ENCODE measurements at regions not wholly inside any gene's neighbourhood (a gene's known extent, or its start where the extent isn't known, plus 50 kb on each side); places are given as distances from the start of the nearest gene placed in this dataset.
"Not testable (repeated sequence)": the region's sequence is repeated elsewhere in the genome, so short reads cannot be mapped to it uniquely, and the experiment has no call there.

GRCh38 chr7:69196593-69196992 lies 401.7 kb upstream of the AUTS2 start:
- DNase-seq (ENCODE audit: low read depth in 2 of 2, low spot score in 1 of 2): no peak

DNA sequence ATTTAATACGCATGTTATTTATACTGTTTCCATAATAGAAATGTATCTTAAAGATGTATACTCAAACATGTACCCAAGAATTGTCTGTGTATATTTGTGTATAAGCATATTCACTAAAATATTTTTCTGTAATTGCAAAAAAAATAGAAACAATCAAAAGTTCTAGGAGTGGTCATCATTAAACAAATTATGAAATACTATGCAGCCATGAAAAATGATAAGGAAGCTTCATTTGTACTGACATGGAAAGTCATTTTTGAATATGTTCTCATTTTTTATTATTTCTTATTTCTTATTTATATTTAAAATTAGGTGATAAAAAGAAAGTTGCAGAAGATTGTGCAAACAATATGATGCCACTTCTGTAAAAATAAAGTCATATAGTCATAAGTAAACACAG lies 400.0 kb upstream of the AUTS2 start:
- no peak for DNase-seq (ENCODE audit: low read depth in 2 of 2, low spot score in 1 of 2)

GRCh38 chr7:69199041-69199440 lies 399.2 kb upstream of the AUTS2 start:
- no peak for DNase-seq (ENCODE audit: low read depth in 2 of 2, low spot score in 1 of 2)

DNA sequence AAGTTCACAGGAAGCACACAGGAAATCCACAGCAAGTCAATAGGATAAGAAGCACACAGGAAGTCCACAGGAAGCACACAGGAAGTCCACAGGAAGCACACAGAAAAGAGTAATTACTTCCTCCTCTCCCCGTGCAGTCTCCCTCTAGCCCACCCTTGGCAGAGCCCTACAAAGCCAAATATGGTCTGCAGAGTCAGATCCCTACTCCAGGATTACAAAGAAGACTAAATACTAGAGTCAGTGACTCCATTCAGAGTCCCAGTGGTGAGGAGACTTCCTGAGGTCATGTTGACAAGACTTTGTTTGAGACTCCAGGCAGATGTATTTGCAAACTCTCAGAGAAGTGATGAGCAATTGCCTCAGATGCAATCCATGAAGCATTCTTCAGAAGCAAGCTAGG lies 398.6 kb upstream of the AUTS2 start:
- no peak for DNase-seq (ENCODE audit: low read depth in 2 of 2, low spot score in 1 of 2)

GRCh38 chr7:69203871-69204270 lies 394.4 kb upstream of the AUTS2 start:
- no peak for DNase-seq (ENCODE audit: low read depth in 2 of 2, low spot score in 1 of 2)

DNA sequence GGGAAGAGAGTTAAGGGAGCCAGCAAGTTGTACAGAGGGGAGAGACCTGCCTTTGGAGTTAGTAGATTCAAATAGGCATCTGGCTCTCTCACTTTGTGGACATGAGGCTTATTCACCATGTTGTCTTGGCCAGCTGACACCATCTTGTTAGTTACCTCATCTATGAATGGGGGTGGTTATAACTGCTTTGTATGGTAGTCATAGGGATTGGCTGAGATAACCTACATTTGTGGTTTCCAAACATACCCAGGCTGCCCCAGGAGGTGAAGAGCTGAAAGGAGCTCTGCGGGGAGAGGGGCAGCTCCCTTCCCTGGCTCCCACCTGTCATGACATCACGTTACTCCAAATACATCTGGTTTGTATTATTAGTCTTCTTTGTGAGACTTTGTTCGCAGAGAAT lies 393.3 kb upstream of the AUTS2 start:
- DNase-seq (ENCODE audit: low read depth in 2 of 2, low spot score in 1 of 2): no peak

- DNase-seq (ENCODE audit: low read depth in 2 of 2, low spot score in 1 of 2): no peak
Measured at GRCh38 chr7:69205581-69205980, 392.7 kb upstream of the AUTS2 start.

DNA sequence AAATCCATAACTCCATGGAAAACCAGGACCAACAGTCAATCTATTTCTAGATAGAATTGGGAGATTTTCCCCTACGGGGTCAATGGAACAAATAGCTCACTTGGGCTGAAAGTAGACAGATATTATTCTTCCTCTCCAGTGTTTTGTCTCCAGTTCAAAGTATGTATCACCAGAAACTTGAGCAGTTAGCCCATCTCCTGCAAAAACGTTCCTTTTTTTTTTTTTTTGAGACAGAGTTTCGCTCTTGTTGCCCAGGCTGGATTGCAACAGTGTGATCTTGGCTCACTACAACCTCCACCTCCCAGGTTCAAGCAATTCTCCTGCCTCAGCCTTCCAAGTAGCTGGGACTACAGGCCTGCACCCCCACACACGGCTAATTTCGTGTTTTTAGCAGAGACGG lies 390.0 kb upstream of the AUTS2 start:
- no peak for DNase-seq (ENCODE audit: low read depth in 2 of 2, low spot score in 1 of 2)

DNA sequence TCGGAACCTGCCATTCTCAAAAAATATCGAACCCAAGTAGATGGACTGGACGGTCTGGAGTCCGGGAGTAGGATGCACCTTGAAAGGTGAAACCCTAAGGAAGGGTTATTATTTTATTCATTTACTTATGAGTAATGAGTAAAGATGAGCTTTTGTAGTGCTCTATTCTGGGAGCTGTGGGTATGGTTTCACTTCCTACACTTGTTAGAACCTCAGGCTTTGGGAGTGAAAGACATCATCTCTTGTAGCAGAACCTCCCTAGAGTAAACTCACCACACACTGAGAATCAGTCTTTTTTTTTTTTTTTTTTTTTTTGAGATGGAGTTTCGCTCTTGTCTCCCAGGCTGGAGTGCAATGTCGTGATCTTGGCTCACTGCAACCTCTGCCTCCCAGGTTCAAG lies 389.4 kb upstream of the AUTS2 start:
- no peak for DNase-seq (ENCODE audit: low read depth in 2 of 2, low spot score in 1 of 2)

GRCh38 chr7:69211336-69211735 lies 386.9 kb upstream of the AUTS2 start:
- DNase-seq (ENCODE audit: low read depth in 2 of 2, low spot score in 1 of 2): no peak

DNA sequence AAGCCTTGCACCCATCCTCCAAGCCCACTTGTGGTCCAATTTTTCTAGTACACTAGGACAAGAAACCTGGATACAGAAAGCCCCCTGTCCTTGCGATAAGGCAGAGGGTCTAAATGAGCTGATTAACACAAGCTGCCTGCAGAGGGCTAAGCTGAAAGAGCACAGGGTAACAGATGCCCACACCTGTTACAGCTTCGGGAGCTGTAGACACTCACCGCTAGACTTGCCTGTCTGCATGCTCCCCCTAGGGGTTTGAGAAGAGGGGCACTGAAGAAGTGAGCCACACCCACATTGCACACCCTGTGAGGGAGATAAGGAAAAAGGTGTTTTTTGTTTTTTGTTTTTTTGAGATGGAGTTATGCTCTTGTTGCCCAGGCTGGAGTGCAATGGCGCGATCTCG lies 386.5 kb upstream of the AUTS2 start:
- no peak for DNase-seq (ENCODE audit: low read depth in 2 of 2, low spot score in 1 of 2)

GRCh38 chr7:69213878-69214277 lies 384.4 kb upstream of the AUTS2 start:
- no peak for DNase-seq (ENCODE audit: low read depth in 2 of 2, low spot score in 1 of 2)

GRCh38 chr7:69215516-69215915 lies 382.8 kb upstream of the AUTS2 start:
- DNase-seq (ENCODE audit: low read depth in 2 of 2, low spot score in 1 of 2): not testable (repeated sequence)

GRCh38 chr7:69217516-69218350 lies 380.5 kb upstream of the AUTS2 start:
- no peak for DNase-seq (ENCODE audit: low read depth in 2 of 2, low spot score in 1 of 2)

GRCh38 chr7:69218576-69218975 lies 379.7 kb upstream of the AUTS2 start:
- DNase-seq (ENCODE audit: low read depth in 2 of 2, low spot score in 1 of 2): no peak

DNA sequence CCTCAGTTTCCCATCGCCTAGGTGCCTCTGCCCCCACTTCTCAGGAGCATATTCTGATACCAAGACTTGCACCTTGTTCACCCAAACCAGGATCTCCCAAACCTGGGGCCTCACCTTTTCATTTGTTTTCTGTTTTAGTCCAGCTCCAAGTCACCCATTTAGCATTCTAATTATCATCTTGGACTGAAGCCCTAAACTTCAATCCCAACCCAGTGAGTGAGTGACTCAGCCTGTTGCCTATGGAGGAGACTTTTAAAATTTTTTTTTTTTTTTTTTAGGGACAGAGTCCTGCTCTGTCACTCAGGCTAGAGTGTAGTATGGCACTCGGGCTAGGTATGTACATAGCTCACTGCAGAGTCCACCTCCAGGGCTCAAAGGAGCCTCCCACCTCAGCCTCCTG lies 378.9 kb upstream of the AUTS2 start:
- DNase-seq (ENCODE audit: low read depth in 2 of 2, low spot score in 1 of 2): no peak

- DNase-seq (ENCODE audit: low read depth in 2 of 2, low spot score in 1 of 2): no peak
Measured at GRCh38 chr7:69225259-69225943, 372.9 kb upstream of the AUTS2 start.

DNA sequence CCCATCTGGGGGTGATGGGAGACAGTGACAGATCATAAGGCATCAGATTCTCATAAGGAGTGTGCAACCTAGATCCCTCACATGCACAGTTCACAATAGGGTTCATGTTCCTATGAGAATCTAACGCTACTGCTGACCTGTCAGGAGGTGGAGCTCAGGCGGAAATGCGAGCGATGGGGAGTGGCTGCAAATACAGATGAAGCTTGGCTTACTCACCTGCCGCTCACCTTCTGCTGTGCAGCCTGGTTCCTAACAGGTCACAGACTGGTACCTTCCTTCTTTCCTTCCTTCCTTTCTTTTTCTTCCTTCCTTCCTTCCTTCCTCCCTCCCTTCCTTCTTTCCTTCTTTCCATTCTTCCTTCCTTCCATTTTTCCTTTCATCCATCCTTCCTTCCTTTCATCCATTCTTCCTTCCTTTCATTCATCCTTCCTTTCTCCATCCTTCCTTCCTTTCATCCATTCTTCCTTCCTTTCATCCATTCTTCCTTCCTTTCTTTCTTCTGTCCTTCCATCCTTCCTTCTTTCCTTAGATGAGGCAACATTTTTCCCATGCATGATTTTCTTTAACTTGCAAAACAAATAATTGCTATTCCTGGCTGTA lies 370.0 kb upstream of the AUTS2 start:
- no peak for DNase-seq (ENCODE audit: low read depth in 2 of 2, low spot score in 1 of 2)

GRCh38 chr7:69232445-69233376 lies 365.6 kb upstream of the AUTS2 start:
- no peak for DNase-seq (ENCODE audit: low read depth in 2 of 2, low spot score in 1 of 2)

GRCh38 chr7:69237541-69237940 lies 360.7 kb upstream of the AUTS2 start:
- no peak for DNase-seq (ENCODE audit: low read depth in 2 of 2, low spot score in 1 of 2)

DNA sequence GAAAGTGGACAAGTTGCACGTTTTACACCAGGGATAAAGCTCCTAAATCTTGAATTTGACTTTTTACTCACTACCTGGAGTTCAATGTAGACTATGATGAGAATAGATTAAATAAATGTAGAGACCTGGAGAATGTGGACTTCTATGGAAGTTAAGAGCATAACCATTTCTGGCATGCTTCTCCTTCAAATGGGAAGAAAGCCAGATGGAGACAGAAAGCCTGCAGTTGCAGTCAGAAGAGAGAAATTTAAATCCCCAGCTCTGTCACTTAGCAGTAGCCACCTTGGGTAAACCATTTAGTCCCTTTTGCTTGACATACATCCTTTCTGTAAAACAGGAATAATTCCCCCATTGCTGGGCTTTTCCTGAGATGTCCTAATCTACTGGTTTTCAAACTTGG lies 355.3 kb upstream of the AUTS2 start:
- no peak for DNase-seq (ENCODE audit: low read depth in 2 of 2, low spot score in 1 of 2)
